Stimulated activated CD4-positive, alpha-beta T cell treated with anti-CD3 and anti-CD28 coated beads, Interleukin-12 subunit alpha, Interleukin-12 subunit beta, amount 100 ng/mL, for 48 hours (primary cell): ENCODE measurements at regions not wholly inside any gene's neighbourhood (a gene's known extent, or its start where the extent isn't known, plus 50 kb on each side); places are given as distances from the start of the nearest gene placed in this dataset.

Experiments
- DNase-seq, 3 donors: peaks; one replicate each; pipeline ENCODE4 v3.0.0-alpha.2; 2020; ENCODE audit warnings: low read depth in 2 of 3, low spot score in 1 of 3

DNA sequence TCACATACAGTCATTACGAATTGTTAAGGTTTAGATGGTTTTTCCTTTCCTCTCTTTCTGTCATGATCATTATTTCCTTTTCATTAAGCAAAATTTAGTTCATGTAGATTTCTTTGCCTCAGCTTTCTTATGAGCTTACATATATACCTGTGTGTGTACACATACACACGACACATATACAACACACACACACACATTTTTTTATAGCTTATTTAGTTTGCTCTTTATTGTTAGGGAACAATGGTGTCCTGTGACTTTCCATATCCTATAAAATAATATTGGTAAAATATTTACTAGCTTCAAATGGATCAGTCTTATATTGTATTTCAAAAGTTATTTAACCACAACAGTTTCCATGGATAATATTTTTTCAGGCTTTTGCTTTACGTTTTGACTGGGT, 840.7 kb downstream of the PCDH18 start:
- DNase-seq = no peak

DNA sequence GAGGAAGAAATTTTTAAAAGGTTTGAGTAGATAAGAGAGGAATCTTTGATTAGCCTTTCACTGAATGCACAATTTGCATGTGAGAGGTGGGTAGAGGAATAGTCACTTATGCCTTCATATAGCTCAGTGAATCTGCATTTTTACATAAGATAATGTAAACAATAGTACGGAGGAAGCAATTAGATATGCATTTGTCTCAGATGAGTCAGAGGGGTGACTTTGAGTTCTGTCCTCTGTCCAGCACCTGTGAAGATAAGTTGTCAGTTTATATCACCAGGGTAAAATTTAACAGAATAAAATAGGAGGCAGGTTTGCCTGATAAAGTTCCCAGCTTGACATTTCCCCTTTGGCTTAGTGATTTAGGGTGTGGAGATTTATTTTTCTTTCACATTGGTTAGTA, 841.9 kb downstream of the PCDH18 start:
- no peak for DNase-seq

DNA sequence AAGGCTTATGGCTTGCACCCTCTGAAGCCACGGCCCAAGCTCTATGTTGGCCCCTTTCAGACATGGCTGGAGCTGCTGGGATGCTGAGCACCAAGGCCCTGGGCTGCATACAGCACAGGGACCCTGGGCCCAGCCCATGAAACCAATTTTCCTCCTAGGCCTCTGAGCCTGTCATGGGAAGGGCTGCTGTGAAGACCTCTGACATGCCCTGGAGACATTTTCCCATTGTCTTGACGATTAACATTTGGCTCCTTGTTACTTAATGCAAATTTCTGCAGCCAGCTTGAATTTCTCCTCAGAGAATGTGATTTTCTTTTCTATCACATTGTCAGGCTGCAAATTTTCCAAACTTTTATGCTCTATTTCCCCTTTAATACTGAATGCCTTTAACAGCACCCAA, 844.7 kb downstream of the PCDH18 start:
- DNase-seq = no peak

DNA sequence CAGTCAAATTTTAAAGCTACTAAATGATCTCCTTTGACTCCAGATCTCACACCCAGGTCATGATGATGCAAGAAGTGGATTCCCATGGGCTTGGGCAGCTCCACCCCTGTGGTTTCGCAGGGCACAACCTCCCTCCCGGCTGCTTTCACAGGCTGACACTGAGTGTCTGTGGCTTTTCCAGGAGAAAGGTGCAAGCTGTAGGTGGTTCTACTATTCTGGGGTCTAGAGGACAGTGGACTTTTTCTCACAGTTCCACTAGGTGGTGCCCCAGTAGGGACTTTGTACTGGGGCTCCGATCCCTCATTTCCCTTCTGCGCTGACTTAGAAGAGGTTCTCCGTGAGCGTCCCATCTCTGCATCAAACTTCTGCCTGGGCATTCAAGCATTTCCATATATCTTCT, 845.2 kb downstream of the PCDH18 start:
- no peak for DNase-seq

DNA sequence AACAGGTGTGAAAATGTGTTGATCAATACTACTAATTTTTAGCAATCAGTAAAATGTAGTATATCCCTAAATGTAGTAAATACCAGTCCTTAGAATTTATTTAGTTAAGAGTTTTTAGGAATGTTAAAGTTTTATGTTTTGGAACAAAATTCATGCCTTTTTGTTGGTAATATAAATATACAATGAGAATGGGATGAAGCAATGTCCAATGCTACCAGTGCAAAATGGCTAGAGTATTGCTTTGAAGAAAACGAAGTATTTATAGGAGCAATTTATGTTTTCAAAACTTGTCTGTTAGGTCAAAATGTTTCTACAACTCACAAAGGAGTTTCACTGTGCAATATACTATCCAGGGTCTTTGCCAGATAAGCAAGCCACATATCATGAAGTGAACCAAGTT, 851.5 kb downstream of the PCDH18 start:
- DNase-seq = no peak

DNA sequence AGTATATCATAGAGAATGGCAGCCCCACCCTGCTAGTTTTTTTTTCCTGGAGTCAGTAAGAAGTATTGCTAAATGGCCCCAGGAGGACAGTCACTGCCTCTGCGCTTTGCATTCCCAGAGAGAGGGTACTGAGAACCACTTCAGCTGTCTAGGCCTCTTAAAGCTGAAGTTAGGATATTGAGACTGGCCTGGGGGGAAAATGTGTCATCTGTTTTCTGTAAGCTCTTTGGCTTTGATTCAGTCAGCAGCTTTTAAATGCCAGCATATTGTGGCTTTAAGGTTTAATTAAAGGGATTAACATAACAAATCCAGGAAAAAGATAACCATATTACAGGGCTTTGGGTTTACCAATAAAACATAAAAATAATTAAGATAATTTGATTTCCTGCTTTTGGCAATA, 852.0 kb downstream of the PCDH18 start:
- no peak for DNase-seq

DNA sequence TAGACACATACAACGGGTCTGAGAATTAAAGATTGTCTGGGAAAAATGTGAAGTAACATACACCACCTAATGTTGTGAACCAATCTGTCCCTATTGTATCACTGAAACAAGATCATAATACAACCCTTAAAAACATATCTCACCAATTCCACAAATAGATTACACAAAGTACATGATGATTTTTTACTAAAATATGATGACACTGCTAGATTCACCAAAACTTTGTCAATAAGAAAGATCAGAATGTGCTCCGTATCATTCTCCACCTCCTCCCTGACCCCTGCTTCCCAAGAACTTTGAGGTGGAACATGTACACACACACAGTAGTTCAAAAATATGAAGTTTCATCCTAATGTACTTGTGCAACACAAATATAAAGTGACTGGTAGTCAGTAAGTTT, 862.0 kb downstream of the PCDH18 start:
- no peak for DNase-seq

DNA sequence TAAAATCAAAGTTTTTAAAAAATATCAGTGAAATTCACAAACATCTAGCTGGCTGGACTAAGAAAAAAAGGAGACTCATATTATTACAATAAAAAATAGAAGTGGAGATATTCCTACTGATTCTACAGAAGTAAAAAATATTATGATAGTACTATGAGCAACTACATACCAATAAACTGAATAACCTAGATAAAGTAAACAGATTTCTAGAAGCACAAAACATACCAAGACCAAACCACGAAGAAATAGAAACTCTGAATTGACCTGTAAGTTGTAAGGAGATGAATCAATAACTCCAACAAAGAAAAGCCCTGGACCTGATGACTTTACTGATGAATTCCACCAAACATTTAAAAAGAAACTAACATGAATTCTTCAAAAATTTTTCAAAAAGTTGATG, 867.3 kb downstream of the PCDH18 start:
- DNase-seq = no peak

DNA sequence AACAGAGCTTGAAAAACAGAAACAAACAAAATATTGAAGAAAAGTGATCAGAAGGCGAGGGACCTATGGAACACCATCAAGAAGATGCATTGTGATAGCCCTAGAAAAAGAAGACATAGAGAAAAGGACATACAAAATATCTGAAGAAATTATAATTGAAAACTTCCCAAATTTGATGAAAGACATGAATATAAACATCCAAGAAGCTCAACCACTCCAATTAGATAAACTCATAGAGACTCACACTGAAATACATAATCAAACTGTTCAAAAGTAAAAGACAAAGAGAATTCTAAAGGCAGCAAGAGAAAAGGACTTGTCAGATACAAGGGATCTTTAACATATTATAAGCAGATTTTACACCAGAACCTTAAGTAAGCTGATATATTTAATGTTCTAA, 869.8 kb downstream of the PCDH18 start:
- DNase-seq = no peak

DNA sequence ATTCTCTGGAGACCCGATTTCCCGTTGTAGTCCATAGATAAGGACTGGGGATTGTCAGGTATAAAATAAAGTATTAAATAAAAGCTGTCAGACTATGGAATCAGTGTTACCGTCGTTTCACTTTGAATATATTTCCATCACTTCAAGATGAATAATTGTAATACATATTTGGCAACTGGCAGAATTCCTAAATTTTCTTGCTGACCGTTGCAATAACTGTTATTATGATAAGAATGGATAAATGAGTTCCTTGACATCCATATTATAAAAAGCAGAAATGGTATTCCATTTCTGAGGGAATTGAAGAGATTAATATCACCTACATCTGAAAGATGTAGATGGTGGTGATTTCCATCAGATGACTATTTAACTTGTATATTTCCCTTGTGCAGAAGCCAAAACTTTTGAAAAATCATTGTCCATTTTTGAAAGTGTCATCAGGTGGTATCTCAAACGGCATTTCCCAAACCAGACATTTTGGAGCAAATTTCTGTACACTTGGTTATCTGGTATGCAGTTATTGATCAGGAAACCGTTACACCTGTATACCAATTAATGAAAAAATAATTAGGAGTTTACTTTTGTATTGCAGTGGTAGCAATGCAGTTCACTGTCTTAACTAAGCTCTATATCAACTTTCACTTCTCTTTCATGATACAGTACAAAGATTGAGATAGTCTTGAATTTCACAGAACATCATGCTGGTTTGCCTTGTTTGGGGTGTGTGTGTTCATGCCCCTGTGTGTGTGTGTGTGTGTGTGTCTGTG, 878.5 kb downstream of the PCDH18 start:
- DNase-seq = no peak

DNA sequence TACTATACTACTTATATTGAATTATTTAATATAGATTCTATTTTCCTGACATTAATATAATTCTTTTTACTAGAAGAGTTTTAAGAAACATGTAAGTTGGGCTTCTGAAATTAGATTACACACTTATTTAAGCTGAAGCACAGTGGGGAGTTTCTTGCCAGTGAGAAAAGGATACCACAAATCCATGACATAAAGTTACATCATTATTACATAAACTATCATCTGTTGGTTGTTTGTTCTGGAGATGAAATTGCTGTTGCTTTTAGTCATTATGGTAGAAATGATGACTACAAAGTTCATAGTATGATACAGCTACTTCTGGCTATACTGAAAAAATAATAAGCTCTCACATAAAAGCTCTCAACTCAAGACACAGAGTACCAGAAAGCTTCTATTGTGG, 880.4 kb downstream of the PCDH18 start:
- DNase-seq = no peak

DNA sequence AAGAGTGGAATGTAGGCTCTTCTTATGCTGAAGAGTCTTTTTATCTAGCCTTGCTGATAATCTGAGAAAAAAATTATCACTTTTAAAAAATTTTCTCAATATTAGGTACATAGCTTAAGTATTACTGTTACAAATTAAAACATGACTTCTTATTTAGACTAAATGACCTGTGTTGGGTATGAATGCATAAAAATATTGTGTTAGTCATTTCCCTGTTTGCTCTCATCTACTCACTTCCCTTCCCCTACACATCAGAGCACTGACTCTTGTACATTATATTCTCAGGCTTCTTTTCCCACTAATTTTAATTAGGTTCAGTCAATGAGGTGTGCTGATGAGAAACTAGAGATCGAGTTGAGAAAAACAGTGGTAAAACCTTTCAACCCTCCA, 881.0 kb downstream of the PCDH18 start:
- no peak for DNase-seq

DNA sequence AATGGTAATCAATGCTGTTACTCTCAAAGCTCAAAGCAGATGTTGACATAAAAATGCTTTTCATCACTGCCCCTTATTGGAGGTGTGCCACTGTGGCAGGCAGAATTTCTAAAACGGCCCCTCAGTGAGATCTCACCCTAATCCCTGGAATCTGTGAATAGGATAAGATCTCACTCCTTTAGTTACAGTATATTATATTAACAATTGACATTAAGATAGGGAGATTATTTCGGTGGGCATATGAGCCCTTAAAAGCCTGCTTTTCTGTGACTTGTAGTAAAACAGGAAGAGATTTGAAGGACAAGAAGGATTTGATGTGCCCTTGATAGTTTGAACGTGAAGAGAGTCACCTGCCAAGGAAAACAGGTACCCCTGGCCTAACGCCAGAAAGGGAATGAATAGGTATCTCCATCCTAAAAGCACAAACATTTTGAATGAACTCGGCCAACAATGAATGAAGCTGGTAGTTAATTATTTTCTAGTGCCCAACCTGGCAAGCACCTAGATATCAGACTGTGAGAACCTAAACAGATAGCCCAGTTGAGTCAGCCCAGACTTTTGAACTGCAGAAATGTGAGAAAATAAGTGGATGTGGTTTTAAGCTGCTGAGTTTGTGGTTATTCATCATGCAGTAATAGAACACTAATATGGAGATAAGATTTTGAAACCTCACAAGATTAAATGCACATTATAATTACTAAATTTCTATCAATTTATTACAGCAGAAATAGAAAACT, 881.6 kb downstream of the PCDH18 start:
- no peak for DNase-seq

DNA sequence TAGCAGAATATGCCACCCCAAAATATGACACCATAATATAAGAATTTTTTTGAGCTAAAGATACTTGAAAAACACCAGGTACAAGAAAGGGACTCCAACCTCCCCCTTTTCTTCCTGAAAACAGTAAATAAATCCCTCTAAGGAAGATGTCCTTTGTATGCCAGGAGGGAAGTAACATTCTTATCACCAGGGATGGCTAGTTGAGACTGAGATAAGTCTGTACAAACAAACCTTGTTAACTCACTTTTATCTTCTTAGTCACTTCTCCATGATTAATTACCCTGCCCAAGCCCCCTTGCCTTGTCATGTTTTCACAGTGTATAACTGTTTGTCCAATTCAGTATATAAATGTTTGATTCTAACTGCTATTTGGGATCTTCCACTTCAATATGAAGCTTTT, 888.0 kb downstream of the PCDH18 start:
- DNase-seq = no peak

DNA sequence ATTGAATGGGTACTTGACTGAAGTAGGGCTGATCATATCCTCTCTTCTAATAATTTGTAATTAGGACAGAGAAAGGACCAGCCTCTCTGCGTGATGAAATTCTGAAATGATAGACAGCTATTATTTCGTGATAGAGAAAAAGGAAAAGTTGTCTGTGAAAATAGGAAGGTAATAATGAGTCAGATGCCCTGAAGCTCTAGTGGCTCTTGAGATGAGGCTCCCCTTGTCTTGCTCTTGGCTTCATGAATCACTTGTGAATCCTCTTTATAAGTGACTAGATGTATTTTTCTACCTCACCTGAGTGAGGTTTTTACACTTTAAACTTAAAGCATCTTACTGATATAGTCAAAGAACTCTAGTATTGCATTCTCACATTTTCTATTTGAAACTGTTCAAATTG, 888.9 kb downstream of the PCDH18 start:
- DNase-seq = no peak

DNA sequence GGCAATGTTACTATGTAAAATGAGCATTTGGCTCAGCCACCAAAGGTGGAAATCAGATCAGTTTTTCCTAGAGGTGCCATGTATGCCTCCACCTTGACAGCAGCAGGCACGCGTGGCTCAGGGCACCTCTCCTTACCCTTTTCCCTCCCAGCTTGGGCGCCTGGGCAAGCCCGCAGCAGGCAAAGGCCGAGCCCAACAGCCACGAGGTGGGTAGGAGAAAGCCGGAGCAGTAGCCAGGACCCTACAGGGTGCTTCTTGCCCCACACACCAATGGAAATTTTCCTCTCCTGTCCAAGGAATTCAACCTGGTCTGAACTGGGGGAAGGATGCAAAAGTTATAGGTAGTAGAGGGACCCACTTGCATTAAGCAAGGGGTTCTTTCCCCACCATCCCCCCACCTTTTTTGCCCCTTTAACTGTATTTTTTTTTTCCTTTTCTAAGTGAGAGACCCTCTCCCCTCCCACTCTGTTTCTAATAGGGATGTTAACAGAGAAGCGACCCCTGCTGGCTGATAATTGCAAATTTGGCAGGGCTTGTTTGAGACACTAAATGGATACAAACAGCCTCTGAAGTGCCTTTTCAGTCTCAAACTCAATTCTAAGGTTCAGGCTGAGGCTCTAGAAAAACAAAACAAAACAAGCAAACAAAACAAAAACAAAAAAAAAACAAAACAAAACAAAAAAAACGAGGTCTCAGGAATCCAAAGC, 895.1 kb downstream of the PCDH18 start:
- DNase-seq = no peak

DNA sequence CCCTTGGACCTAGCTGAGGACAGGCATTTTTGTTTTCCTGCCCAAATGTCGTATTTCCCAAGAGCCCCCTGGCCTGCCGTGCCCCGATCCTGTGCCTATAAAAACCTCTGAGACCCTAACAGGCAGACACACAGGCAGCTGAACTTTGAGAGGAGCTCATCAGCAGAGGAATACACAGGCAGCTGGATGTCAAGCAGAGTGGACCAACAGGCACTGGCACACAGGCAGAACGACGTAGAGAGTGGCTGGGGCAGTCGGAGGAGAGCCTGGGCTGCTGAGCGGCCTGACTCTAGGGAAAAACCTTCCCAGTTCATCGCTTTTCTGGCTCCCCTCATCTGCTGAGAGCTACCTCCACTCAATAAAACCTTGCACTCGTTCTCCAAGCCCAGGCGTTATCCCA, 896.1 kb downstream of the PCDH18 start:
- DNase-seq = no peak

DNA sequence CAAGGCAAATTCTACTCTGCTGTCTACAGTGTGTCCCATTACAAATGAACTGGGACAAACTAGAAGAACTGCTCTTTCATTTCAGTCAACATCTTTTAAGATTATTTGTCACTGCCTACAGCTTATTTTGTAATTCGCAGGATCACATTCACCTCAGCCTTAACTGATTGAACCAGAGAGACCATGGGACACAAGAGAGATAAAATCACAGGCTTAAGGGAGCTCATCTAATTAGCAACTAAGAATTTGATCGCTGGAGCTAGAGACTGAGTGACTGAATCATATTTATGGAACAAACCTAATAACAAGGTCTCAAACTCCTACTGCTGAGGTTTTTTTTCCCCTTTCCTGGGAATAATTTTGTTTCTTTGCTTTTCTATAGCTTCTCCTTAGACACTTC, 898.2 kb downstream of the PCDH18 start:
- no peak for DNase-seq

DNA sequence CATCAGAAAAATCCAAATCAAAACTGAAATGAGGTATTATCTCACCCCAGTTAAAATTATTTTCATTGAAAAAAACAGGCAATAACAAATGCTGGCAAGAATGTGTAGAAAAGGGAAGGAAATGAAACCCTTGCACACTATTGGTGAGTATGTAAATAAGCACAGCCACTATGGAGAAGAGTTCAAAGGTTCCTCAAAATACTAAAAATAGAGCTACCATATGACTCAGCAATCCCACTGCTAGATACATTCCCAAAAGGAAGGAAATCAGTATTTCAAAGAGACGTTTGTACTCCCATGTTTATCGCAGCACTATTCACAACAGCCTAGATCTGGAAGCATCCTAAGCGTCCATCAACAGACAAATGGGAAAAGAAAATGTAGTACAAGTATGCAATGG, 932.4 kb downstream of the PCDH18 start:
- DNase-seq = no peak

DNA sequence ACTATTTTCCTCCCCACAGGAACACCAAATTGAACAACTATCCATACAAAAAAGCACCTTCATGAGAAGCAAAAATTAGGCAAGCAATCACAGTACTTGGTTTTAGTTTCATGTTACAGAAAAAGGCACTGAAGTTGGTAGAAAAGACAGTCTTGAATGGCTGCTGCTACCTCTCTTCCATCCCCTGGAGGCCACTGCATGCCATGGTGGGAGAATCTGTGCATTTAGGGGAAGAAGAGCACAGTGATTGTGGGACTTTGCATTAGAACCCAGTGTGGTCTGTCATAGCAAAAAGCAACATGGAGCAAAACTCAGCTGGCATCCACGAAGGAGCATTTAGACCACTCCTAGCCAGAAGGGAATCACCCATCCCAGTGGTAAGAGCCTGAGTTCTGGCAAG, 941.9 kb downstream of the PCDH18 start:
- no peak for DNase-seq

DNA sequence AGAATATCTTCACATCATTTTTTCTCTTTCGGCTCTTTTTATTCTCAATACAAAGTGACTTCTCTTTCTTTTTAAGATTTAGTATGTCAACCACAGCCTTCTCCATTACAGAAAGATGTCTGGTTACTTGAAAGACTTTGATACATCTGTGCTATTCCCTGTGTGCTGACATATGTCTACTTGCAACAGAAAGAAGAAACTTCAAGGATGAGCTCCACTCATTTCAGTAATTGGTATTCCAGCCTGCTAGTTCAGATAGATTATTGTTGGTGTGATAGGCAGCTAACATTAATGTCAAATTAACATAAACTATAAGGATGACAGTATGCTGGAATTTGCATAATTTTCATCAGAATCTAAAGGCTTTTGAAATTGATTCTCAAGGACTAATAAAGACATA, 948.7 kb downstream of the PCDH18 start:
- no peak for DNase-seq

DNA sequence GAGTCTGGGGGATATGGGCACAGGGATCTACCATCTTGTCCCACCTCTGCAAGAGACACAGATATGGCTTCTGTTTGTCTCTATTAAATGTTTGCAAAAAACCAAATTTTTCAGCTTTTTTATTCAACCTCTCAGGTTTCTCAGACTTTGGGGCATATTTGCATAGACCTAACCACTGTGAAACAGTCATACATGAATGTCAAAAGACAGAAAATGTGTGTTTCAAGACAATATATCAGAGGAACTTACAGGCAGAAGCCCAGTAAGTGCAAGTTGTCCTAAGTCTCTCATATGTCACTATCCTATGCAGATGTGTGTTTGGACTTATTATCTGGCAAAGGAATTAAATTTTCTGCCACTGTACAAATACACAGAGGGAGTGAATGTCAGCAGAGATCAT, 951.2 kb downstream of the PCDH18 start:
- no peak for DNase-seq
